Gastroesophageal sphincter (tissue), 3 donors: ENCODE measurements at regions not wholly inside any gene's neighbourhood (a gene's known extent, or its start where the extent isn't known, plus 50 kb on each side); places are given as distances from the start of the nearest gene placed in this dataset.

ENCODE experiments used
- CTCF ChIP-seq, 4 experiments: fragments of 200-600 bp in 2 of 4; fragments of 450-650 bp in 2 of 4; sonication (generic) in 1 of 4; IDR thresholded peaks; one replicate each; pipeline ENCODE4 v1.5.1; 2017 to 2019; ENCODE audit warnings: antibody characterized with exemption in 4 of 4, mild to moderate bottlenecking in 2 of 4, moderate library complexity in 2 of 4
- EP300 ChIP-seq: sonication (generic); formaldehyde crosslinking; IDR thresholded peaks from one replicate; pipeline ENCODE4 v1.6.1; 2017; ENCODE audit warnings: antibody characterized with exemption, mild to moderate bottlenecking
- POLR2A ChIP-seq, 2 donors: fragments of 450-650 bp; IDR thresholded peaks; one replicate each; pipeline ENCODE4 v1.6.1; 2017; ENCODE audit warnings: antibody characterized with exemption in 2 of 2, mild to moderate bottlenecking in 2 of 2, moderate library complexity in 1 of 2

- no peak for TF ChIP-seq POLR2A (IDR thresholded peaks at IDR 0.05)
- no peak for TF ChIP-seq EP300
- no peak for TF ChIP-seq CTCF (IDR thresholded peaks at IDR 0.05)
Measured at GRCh38 chr12:77354766-77355362, 289.5 kb upstream of the E2F7 start.
